ENCODE measurements at regions not wholly inside any gene's neighbourhood (a gene's known extent, or its start where the extent isn't known, plus 50 kb on each side); places are given as distances from the start of the nearest gene placed in this dataset.
"Not testable (repeated sequence)": the region's sequence is repeated elsewhere in the genome, so short reads cannot be mapped to it uniquely, and the experiment has no call there.

GRCh38 chr2:78237704-78238103, 715.5 kb upstream of the LRRTM4 start:
- Mint-ChIP-seq H3K4me3 (ENCODE audit: unreplicated experiment) (no peak overlapping the region), H3K4me1 (ENCODE audit: unreplicated experiment) (no peaks in the 10 kb centered on the region)
- DNase-seq (ENCODE audit: low spot score) = no peak

GRCh38 chr2:78245394-78246135, 723.4 kb upstream of the LRRTM4 start:
- H3K36me3 Mint-ChIP-seq (ENCODE audit: low read depth, unreplicated experiment) = no peaks in the 10 kb centered on the region
- no peak for TF ChIP-seq CTCF (IDR thresholded peaks at IDR 0.05; ENCODE audit: unreplicated experiment)
- H3K27me3 Mint-ChIP-seq (ENCODE audit: unreplicated experiment) = peaks cover 3% of the 10 kb centered on the region
- H3K4me1 Mint-ChIP-seq (ENCODE audit: unreplicated experiment) = no peaks in the 10 kb centered on the region
- H3K27ac Mint-ChIP-seq (ENCODE audit: unreplicated experiment) = no peak overlapping the region
- H3K4me3 Mint-ChIP-seq (ENCODE audit: unreplicated experiment) = no peak overlapping the region
- no peaks in the 10 kb centered on the region for H3K9me3 Mint-ChIP-seq (ENCODE audit: unreplicated experiment)
- no peak for DNase-seq (ENCODE audit: low spot score)

More at GRCh38 chr2:78237704-78238103, 715.5 kb upstream of the LRRTM4 start:
- H3K27ac Mint-ChIP-seq (ENCODE audit: unreplicated experiment) = no peak overlapping the region
- no peaks in the 10 kb centered on the region for H3K9me3 Mint-ChIP-seq (ENCODE audit: unreplicated experiment)
- H3K36me3 Mint-ChIP-seq (ENCODE audit: low read depth, unreplicated experiment) = no peaks in the 10 kb centered on the region
- H3K27me3 Mint-ChIP-seq (ENCODE audit: unreplicated experiment) = no peaks in the 10 kb centered on the region
- no peak for TF ChIP-seq CTCF (IDR thresholded peaks at IDR 0.05; ENCODE audit: unreplicated experiment)

- H3K9me3 Mint-ChIP-seq (ENCODE audit: unreplicated experiment) = no peaks in the 10 kb centered on the region
- no peak overlapping the region for H3K4me3 Mint-ChIP-seq (ENCODE audit: unreplicated experiment)
- TF ChIP-seq CTCF (IDR thresholded peaks at IDR 0.05; ENCODE audit: unreplicated experiment) = no peak
- no peaks in the 10 kb centered on the region for H3K27me3 Mint-ChIP-seq (ENCODE audit: unreplicated experiment)
- no peaks in the 10 kb centered on the region for H3K36me3 Mint-ChIP-seq (ENCODE audit: low read depth, unreplicated experiment)
- no peaks in the 10 kb centered on the region for H3K4me1 Mint-ChIP-seq (ENCODE audit: unreplicated experiment)
- no peak overlapping the region for H3K27ac Mint-ChIP-seq (ENCODE audit: unreplicated experiment)
- no peak for DNase-seq (ENCODE audit: low spot score)
Measured at GRCh38 chr2:78251708-78252107, 729.5 kb upstream of the LRRTM4 start.

GRCh38 chr2:78260861-78261260, 738.7 kb upstream of the LRRTM4 start:
- H3K9me3 Mint-ChIP-seq (ENCODE audit: unreplicated experiment) = no peaks in the 10 kb centered on the region
- no peak for TF ChIP-seq CTCF (IDR thresholded peaks at IDR 0.05; ENCODE audit: unreplicated experiment)
- H3K27me3 Mint-ChIP-seq (ENCODE audit: unreplicated experiment) = no peaks in the 10 kb centered on the region
- no peak overlapping the region for H3K4me3 Mint-ChIP-seq (ENCODE audit: unreplicated experiment)
- no peak for DNase-seq (ENCODE audit: low spot score)
- H3K36me3 Mint-ChIP-seq (ENCODE audit: low read depth, unreplicated experiment) = no peaks in the 10 kb centered on the region
- H3K4me1 Mint-ChIP-seq (ENCODE audit: unreplicated experiment) = no peaks in the 10 kb centered on the region
- H3K27ac Mint-ChIP-seq (ENCODE audit: unreplicated experiment) = no peak overlapping the region

GRCh38 chr2:78261454-78261853, 739.3 kb upstream of the LRRTM4 start:
- DNase-seq (ENCODE audit: low spot score) = no peak
- no peak overlapping the region for H3K27ac Mint-ChIP-seq (ENCODE audit: unreplicated experiment)

GRCh38 chr2:78262089-78262488, 739.9 kb upstream of the LRRTM4 start:
- H3K4me1 Mint-ChIP-seq (ENCODE audit: unreplicated experiment); H3K9me3 Mint-ChIP-seq (ENCODE audit: unreplicated experiment); H3K36me3 Mint-ChIP-seq (ENCODE audit: low read depth, unreplicated experiment); H3K27ac Mint-ChIP-seq (ENCODE audit: unreplicated experiment); H3K27me3 Mint-ChIP-seq (ENCODE audit: unreplicated experiment); H3K4me3 Mint-ChIP-seq (ENCODE audit: unreplicated experiment); DNase-seq (ENCODE audit: low spot score): not testable (repeated sequence)

More at GRCh38 chr2:78261454-78261853, 739.3 kb upstream of the LRRTM4 start:
- no peaks in the 10 kb centered on the region for H3K27me3 Mint-ChIP-seq (ENCODE audit: unreplicated experiment)
- no peaks in the 10 kb centered on the region for H3K4me1 Mint-ChIP-seq (ENCODE audit: unreplicated experiment)
- no peak for TF ChIP-seq CTCF (IDR thresholded peaks at IDR 0.05; ENCODE audit: unreplicated experiment)
- H3K4me3 Mint-ChIP-seq (ENCODE audit: unreplicated experiment) = no peak overlapping the region
- H3K36me3 Mint-ChIP-seq (ENCODE audit: low read depth, unreplicated experiment) = no peaks in the 10 kb centered on the region
- H3K9me3 Mint-ChIP-seq (ENCODE audit: unreplicated experiment) = no peaks in the 10 kb centered on the region

All from endothelial cell (in vitro differentiated cells).